ENCODE measurements at regions not wholly inside any gene's neighbourhood (a gene's known extent, or its start where the extent isn't known, plus 50 kb on each side); places are given as distances from the start of the nearest gene placed in this dataset.

GRCh38 chr14:86012461-86012860 lies 482.5 kb downstream of the FLRT2 start:
- TF ChIP-seq CTCF (IDR thresholded peaks at IDR 0.05) (no peak), POLR2A (IDR thresholded peaks at IDR 0.05) (no peak)

All from thyroid gland (tissue), 4 donors.